ENCODE measurements at regions not wholly inside any gene's neighbourhood (a gene's known extent, or its start where the extent isn't known, plus 50 kb on each side); places are given as distances from the start of the nearest gene placed in this dataset.
A peak's percentile ranks its signal among the peaks of the same experiment; 100 is the strongest.

DNA sequence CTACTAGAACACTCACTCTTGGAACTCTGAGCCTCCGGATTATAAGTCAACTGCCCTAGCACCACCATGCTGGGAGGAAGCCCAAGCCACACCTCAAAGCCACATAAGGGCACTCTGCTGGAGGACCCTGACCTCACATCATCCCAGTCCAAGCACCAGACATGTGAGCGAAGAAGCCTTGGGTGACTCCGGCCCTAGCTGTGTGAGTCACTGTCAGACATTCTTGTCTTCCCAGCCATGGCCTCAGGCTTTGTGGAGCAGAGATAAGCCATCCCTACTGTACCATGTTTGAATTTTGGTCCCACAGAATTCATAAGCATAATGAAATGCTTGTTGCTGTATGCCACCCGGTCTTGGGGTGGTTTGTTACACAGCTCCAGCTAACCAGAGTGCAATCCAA lies 247.7 kb downstream of the SOD2 start:
- Histone ChIP-seq H3K9me3 (ENCODE audit: control insufficient read depth, low read depth, low read length) (no peaks in the 10 kb centered on the region), H3K79me2 (ENCODE audit: insufficient read depth, low read length) (no peaks in the 10 kb centered on the region), H2AK5ac (ENCODE audit: insufficient read length, low read length) (no peak overlapping the region), H3K4ac (ENCODE audit: low read depth, low read length) (no peak overlapping the region), H3K27me3 (ENCODE audit: insufficient read depth, low read length) (no peaks in the 10 kb centered on the region), H3K56ac (ENCODE audit: insufficient read length, low read depth, low read length) (no peak overlapping the region), H2BK12ac (ENCODE audit: insufficient read length, low read depth, low read length) (no peak overlapping the region), H2BK20ac (ENCODE audit: low read depth, low read length, poor library complexity, severe bottlenecking) (no peak overlapping the region), H3T11ph (ENCODE audit: low read length) (no peak overlapping the region), H2BK5ac (ENCODE audit: insufficient read length, low read length) (no peak overlapping the region), H4K8ac (replicated peaks; ENCODE audit: insufficient read length, low read depth, low read length) (no peak overlapping the region), H3K4me2 (ENCODE audit: insufficient read depth, insufficient read length, low read length) (no peak overlapping the region), H2BK15ac (ENCODE audit: low read depth, low read length) (no peak overlapping the region), H3K9ac (ENCODE audit: extremely low read depth, insufficient read length, low read length) (no peak overlapping the region), H3K79me1 (ENCODE audit: insufficient read depth, low read depth, low read length, poor library complexity, severe bottlenecking) (no peaks in the 10 kb centered on the region), H3K4me1 (ENCODE audit: insufficient read depth, low read length) (no peaks in the 10 kb centered on the region), H2AFZ (ENCODE audit: low read length) (no peak overlapping the region), H3K18ac (ENCODE audit: insufficient read length, low read depth, low read length) (no peak overlapping the region), H4K91ac (ENCODE audit: insufficient read length, low read depth, low read length) (no peak overlapping the region), H4K20me1 (ENCODE audit: control insufficient read depth, insufficient read depth, insufficient read length) (no peaks in the 10 kb centered on the region), H3K27ac (ENCODE audit: insufficient read length, low read depth, low read length) (no peak overlapping the region), H2BK120ac (ENCODE audit: low read depth, low read length, poor library complexity, severe bottlenecking) (no peak overlapping the region), H3K23me2 (ENCODE audit: insufficient read length, low read depth, low read length, poor library complexity, severe bottlenecking) (no peaks in the 10 kb centered on the region), H3K14ac (ENCODE audit: insufficient read depth, low read length) (no peak overlapping the region), H3K23ac (ENCODE audit: insufficient read length, low read depth, low read length) (no peak overlapping the region), H4K5ac (ENCODE audit: insufficient read length, low read depth, low read length) (no peak overlapping the region)
- WGBS (ENCODE audit: extremely low coverage, insufficient read length, low lambda C conversion rate), result no CpG with 5 or more reads among the region's 4 CpGs
- TF ChIP-seq, protein P1, sequence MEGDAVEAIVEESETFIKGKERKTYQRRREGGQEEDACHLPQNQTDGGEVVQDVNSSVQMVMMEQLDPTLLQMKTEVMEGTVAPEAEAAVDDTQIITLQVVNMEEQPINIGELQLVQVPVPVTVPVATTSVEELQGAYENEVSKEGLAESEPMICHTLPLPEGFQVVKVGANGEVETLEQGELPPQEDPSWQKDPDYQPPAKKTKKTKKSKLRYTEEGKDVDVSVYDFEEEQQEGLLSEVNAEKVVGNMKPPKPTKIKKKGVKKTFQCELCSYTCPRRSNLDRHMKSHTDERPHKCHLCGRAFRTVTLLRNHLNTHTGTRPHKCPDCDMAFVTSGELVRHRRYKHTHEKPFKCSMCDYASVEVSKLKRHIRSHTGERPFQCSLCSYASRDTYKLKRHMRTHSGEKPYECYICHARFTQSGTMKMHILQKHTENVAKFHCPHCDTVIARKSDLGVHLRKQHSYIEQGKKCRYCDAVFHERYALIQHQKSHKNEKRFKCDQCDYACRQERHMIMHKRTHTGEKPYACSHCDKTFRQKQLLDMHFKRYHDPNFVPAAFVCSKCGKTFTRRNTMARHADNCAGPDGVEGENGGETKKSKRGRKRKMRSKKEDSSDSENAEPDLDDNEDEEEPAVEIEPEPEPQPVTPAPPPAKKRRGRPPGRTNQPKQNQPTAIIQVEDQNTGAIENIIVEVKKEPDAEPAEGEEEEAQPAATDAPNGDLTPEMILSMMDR (conservative IDR thresholded peaks at IDR 0.05), result no peak
- no peak for DNase-seq
- no peaks in the 10 kb centered on the region for H3K36me3 Mint-ChIP-seq (ENCODE audit: insufficient read depth in 1 of 3, low read depth in 3 of 3)
- peaks cover 30% of the 10 kb centered on the region for H3K27me3 Mint-ChIP-seq (ENCODE audit: low read depth)
- peak overlapping the region in 1 of 3 experiments; percentile 48; a peak in 1 of 7 replicates for H3K27ac Mint-ChIP-seq
- H3K4me1 Mint-ChIP-seq, result no peaks in the 10 kb centered on the region
- H3K4me3 Mint-ChIP-seq, result no peak overlapping the region
- H3K9me3 Mint-ChIP-seq, result peaks cover 0 to 43% of the 10 kb centered on the region in 2 experiments; a peak in 3 of 5 replicates

Measured in H9 (cell line).